Osteoblast (primary cell): ENCODE measurements at regions not wholly inside any gene's neighbourhood (a gene's known extent, or its start where the extent isn't known, plus 50 kb on each side); places are given as distances from the start of the nearest gene placed in this dataset.
A peak's percentile ranks its signal among the peaks of the same experiment; 100 is the strongest.
"Not testable (repeated sequence)": the region's sequence is repeated elsewhere in the genome, so short reads cannot be mapped to it uniquely, and the experiment has no call there.

Experiments used
- DNase-seq: peaks from one replicate; pipeline ENCODE4 v3.0.0; 2011; ENCODE audit warnings: low spot score, mixed read lengths; ENCODE audit not compliant: insufficient read length; ENCODE audit errors: missing footprints
- H2AFZ ChIP-seq: 2 replicates; pipeline ENCODE4 v1.6.0; 2011; ENCODE audit warnings: mild to moderate bottlenecking, low read length
- H3K27ac ChIP-seq: 2 replicates; pipeline ENCODE4 v1.5.1; 2011; ENCODE audit warnings: mild to moderate bottlenecking, low read depth, low read length, moderate library complexity
- H3K27me3 ChIP-seq: 2 replicates; pipeline ENCODE4 v1.6.0; 2012; ENCODE audit warnings: mild to moderate bottlenecking, control low read depth, inconsistent platforms, low read length, moderate library complexity; ENCODE audit not compliant: insufficient read depth
- H3K36me3 ChIP-seq: 2 replicates; pipeline ENCODE4 v1.5.1; 2011; ENCODE audit warnings: mild to moderate bottlenecking, low read length, control low read depth, moderate library complexity; ENCODE audit not compliant: insufficient read depth
- H3K4me1 ChIP-seq: 2 replicates; pipeline ENCODE4 v1.5.1; 2011; ENCODE audit warnings: mild to moderate bottlenecking, low read length, control low read depth, moderate library complexity; ENCODE audit not compliant: insufficient read depth
- H3K4me2 ChIP-seq: 2 replicates; pipeline ENCODE4 v1.6.0; 2011; ENCODE audit warnings: mild to moderate bottlenecking, low read length; ENCODE audit not compliant: insufficient read depth
- H3K4me3 ChIP-seq: fragments of 200-600 bp; sonication (generic); 3 replicates; pipeline ENCODE4 v1.5.1; 2012; ENCODE audit warnings: mild to moderate bottlenecking, low read length, inconsistent platforms; ENCODE audit not compliant: insufficient read depth
- H3K79me2 ChIP-seq: 2 replicates; pipeline ENCODE4 v1.6.0; 2012; ENCODE audit warnings: mild to moderate bottlenecking, low read length, control low read depth, inconsistent platforms; ENCODE audit not compliant: insufficient read depth
- H3K9me3 ChIP-seq: 2 replicates; pipeline ENCODE4 v1.5.1; 2011; ENCODE audit warnings: low read depth, low read length, control low read depth
- H4K20me1 ChIP-seq: 2 replicates; pipeline ENCODE4 v1.6.0; 2012; ENCODE audit warnings: mild to moderate bottlenecking, low read length, control low read depth; ENCODE audit not compliant: insufficient read depth
- TF ChIP-seq, protein P1 (sequence below): IDR thresholded peaks from 2 replicates; pipeline ENCODE4 v1.5.1; 2011; ENCODE audit warnings: mild to moderate bottlenecking, low read depth, low read length, moderate library complexity; ENCODE audit errors: extremely low read depth

- Histone ChIP-seq H3K4me3 (no peak overlapping the region), H2AFZ (no peak overlapping the region)
Measured at GRCh38 chr18:9019135-9019534, 83.4 kb upstream of the NDUFV2 start.

DNA sequence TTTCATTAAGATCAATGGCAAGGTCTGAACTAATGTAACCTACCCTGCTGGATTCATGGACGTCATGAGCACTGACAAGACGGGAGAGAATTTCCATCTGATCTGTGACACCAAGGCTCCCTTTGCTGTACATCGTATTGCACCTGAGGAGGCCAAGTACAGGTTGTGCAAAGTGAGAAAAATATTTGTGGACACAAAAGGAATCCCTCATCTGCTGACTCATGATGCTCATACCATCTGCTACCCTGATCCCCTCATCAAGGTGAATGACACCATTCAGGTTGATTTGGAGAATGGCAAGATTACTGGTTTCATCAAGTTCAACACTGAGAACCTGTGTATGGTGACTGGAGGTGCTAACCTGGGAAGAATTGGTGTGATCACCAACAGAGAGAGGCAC, 82.3 kb upstream of the NDUFV2 start:
- H4K20me1 ChIP-seq: no peaks in the 10 kb centered on the region
- no peaks in the 10 kb centered on the region for H3K9me3 ChIP-seq
- no peak overlapping the region for H2AFZ ChIP-seq
- H3K4me1 ChIP-seq: peaks cover 28% of the 10 kb centered on the region
- H3K27me3 ChIP-seq: no peaks in the 10 kb centered on the region
- H3K4me2 ChIP-seq: no peak overlapping the region
- no peak overlapping the region for H3K27ac ChIP-seq
- H3K4me3 ChIP-seq: no peak overlapping the region
- H3K36me3 ChIP-seq: no peaks in the 10 kb centered on the region
- no peaks in the 10 kb centered on the region for H3K79me2 ChIP-seq
- DNase-seq: no peak
- TF ChIP-seq, protein P1, sequence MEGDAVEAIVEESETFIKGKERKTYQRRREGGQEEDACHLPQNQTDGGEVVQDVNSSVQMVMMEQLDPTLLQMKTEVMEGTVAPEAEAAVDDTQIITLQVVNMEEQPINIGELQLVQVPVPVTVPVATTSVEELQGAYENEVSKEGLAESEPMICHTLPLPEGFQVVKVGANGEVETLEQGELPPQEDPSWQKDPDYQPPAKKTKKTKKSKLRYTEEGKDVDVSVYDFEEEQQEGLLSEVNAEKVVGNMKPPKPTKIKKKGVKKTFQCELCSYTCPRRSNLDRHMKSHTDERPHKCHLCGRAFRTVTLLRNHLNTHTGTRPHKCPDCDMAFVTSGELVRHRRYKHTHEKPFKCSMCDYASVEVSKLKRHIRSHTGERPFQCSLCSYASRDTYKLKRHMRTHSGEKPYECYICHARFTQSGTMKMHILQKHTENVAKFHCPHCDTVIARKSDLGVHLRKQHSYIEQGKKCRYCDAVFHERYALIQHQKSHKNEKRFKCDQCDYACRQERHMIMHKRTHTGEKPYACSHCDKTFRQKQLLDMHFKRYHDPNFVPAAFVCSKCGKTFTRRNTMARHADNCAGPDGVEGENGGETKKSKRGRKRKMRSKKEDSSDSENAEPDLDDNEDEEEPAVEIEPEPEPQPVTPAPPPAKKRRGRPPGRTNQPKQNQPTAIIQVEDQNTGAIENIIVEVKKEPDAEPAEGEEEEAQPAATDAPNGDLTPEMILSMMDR: no peak

More at GRCh38 chr18:9019135-9019534, 83.4 kb upstream of the NDUFV2 start:
- Histone ChIP-seq H3K36me3 (no peaks in the 10 kb centered on the region), H3K9me3 (no peaks in the 10 kb centered on the region), H3K79me2 (no peaks in the 10 kb centered on the region), H3K4me2 (no peak overlapping the region), H4K20me1 (no peaks in the 10 kb centered on the region), H3K4me1 (peaks cover 28% of the 10 kb centered on the region), H3K27ac (no peak overlapping the region), H3K27me3 (no peaks in the 10 kb centered on the region)
- no peak for DNase-seq
- TF ChIP-seq, protein P1: no peak

GRCh38 chr18:9021458-9021857, 81.0 kb upstream of the NDUFV2 start:
- no peak for DNase-seq
- no peaks in the 10 kb centered on the region for H3K9me3 ChIP-seq
- no peak overlapping the region for H3K4me3 ChIP-seq
- no peak overlapping the region for H3K27ac ChIP-seq
- peaks cover 33% of the 10 kb centered on the region for H3K4me1 ChIP-seq
- H2AFZ ChIP-seq: no peak overlapping the region
- H4K20me1 ChIP-seq: no peaks in the 10 kb centered on the region
- H3K27me3 ChIP-seq: no peaks in the 10 kb centered on the region
- TF ChIP-seq, protein P1: no peak
- H3K36me3 ChIP-seq: no peaks in the 10 kb centered on the region
- no peak overlapping the region for H3K4me2 ChIP-seq
- H3K79me2 ChIP-seq: no peaks in the 10 kb centered on the region

DNA sequence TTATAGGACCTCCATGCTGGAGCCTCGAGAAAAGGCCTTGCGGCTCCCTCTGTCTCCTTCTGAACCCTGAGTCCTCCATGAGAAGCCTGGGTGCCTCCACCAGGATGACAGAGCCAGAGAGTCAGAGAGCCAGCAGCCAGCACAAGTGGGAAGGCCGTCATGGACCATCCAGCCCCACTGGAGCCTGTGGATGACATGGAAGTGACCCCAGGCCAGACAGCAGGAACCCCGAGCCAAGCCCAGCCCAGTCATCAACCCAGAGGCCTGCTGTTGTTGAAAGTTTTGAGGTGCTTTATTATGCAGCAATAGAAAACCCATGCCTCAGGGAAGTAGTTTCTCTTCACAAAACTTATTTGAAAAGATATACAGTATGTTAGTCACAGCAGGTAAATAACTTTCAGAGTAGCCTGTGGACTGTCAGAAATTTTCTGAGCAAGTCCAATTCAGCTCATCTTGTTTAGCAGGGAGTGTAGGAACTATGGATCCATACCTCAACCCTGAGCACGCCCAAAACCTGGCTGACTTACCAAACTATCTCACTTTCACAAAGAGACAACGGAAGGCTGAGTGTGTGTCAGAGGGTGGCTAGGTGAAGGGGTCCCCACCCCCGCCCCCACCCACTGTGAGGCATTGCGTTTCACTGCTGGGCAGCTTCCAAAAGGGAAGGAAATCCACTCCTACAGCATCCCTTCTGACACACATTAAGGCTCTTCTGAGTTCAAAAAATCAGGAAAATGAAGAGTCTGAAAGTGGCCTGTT, 79.9 kb upstream of the NDUFV2 start:
- H4K20me1 ChIP-seq: no peaks in the 10 kb centered on the region
- H3K27me3 ChIP-seq: no peaks in the 10 kb centered on the region
- H3K4me2 ChIP-seq: no peak overlapping the region
- DNase-seq: no peak
- no peaks in the 10 kb centered on the region for H3K9me3 ChIP-seq
- TF ChIP-seq, protein P1: no peak
- H3K36me3 ChIP-seq: no peaks in the 10 kb centered on the region
- H3K4me1 ChIP-seq: peaks cover 23% of the 10 kb centered on the region
- H2AFZ ChIP-seq: peak overlapping the region; percentile 79
- H3K4me3 ChIP-seq: no peak overlapping the region
- no peak overlapping the region for H3K27ac ChIP-seq
- no peaks in the 10 kb centered on the region for H3K79me2 ChIP-seq

GRCh38 chr18:9024031-9024646, 78.4 kb upstream of the NDUFV2 start:
- not testable (repeated sequence) for H3K79me2 ChIP-seq, H2AFZ ChIP-seq, H3K27ac ChIP-seq, DNase-seq, H3K36me3 ChIP-seq, H3K4me2 ChIP-seq, H3K9me3 ChIP-seq, H3K4me3 ChIP-seq, H3K27me3 ChIP-seq, H4K20me1 ChIP-seq
- H3K4me1 ChIP-seq: peaks cover 17% of the 10 kb centered on the region
